ENCODE measurements at regions not wholly inside any gene's neighbourhood (a gene's known extent, or its start where the extent isn't known, plus 50 kb on each side); places are given as distances from the start of the nearest gene placed in this dataset.

GRCh38 chr12:98437166-98437565, 78.2 kb upstream of the TMPO start:
- H3K4me3 ChIP-seq (ENCODE audit: low read length), result no peak overlapping the region

GRCh38 chr12:98437806-98438595, 77.4 kb upstream of the TMPO start:
- Histone ChIP-seq H3K4me1 (ENCODE audit: insufficient read depth, low read length) (peaks cover 50% of the 10 kb centered on the region), H3K9me3 (ENCODE audit: low read depth, low read length) (peaks cover 12% of the 10 kb centered on the region), H3K27me3 (ENCODE audit: insufficient read depth, low read length) (peaks cover 32% of the 10 kb centered on the region), H3K4me3 (ENCODE audit: low read length) (no peak overlapping the region)

More at GRCh38 chr12:98437166-98437565, 78.2 kb upstream of the TMPO start:
- peaks cover 12% of the 10 kb centered on the region for H3K9me3 ChIP-seq (ENCODE audit: low read depth, low read length)
- peaks cover 45% of the 10 kb centered on the region for H3K4me1 ChIP-seq (ENCODE audit: insufficient read depth, low read length)
- peaks cover 30% of the 10 kb centered on the region for H3K27me3 ChIP-seq (ENCODE audit: insufficient read depth, low read length)

- H3K9me3 ChIP-seq (ENCODE audit: low read depth, low read length), result peaks cover 12% of the 10 kb centered on the region
- no peak overlapping the region for H3K4me3 ChIP-seq (ENCODE audit: low read length)
- peaks cover 57% of the 10 kb centered on the region for H3K4me1 ChIP-seq (ENCODE audit: insufficient read depth, low read length)
- peaks cover 32% of the 10 kb centered on the region for H3K27me3 ChIP-seq (ENCODE audit: insufficient read depth, low read length)
Observed at GRCh38 chr12:98438656-98439230, 76.6 kb upstream of the TMPO start.

GRCh38 chr12:98439471-98439951, 75.9 kb upstream of the TMPO start:
- no peak overlapping the region for H3K4me3 ChIP-seq (ENCODE audit: low read length)
- H3K9me3 ChIP-seq (ENCODE audit: low read depth, low read length), result peaks cover 10% of the 10 kb centered on the region
- peaks cover 64% of the 10 kb centered on the region for H3K4me1 ChIP-seq (ENCODE audit: insufficient read depth, low read length)
- peaks cover 26% of the 10 kb centered on the region for H3K27me3 ChIP-seq (ENCODE audit: insufficient read depth, low read length)

- Histone ChIP-seq H3K4me1 (ENCODE audit: insufficient read depth, low read length) (peaks cover 64% of the 10 kb centered on the region), H3K9me3 (ENCODE audit: low read depth, low read length) (peaks cover 4% of the 10 kb centered on the region), H3K27me3 (ENCODE audit: insufficient read depth, low read length) (peaks cover 20% of the 10 kb centered on the region), H3K4me3 (ENCODE audit: low read length) (no peak overlapping the region)
Observed at GRCh38 chr12:98439981-98440581, 75.3 kb upstream of the TMPO start.

- Histone ChIP-seq H3K27me3 (ENCODE audit: insufficient read depth, low read length) (peaks cover 2% of the 10 kb centered on the region), H3K9me3 (ENCODE audit: low read depth, low read length) (no peaks in the 10 kb centered on the region), H3K4me1 (ENCODE audit: insufficient read depth, low read length) (peaks cover 59% of the 10 kb centered on the region), H3K4me3 (ENCODE audit: low read length) (no peak overlapping the region)
Observed at GRCh38 chr12:98446060-98446459, 69.3 kb upstream of the TMPO start.

- Histone ChIP-seq H3K4me1 (ENCODE audit: insufficient read depth, low read length) (peaks cover 53% of the 10 kb centered on the region), H3K4me3 (ENCODE audit: low read length) (no peak overlapping the region), H3K9me3 (ENCODE audit: low read depth, low read length) (no peaks in the 10 kb centered on the region), H3K27me3 (ENCODE audit: insufficient read depth, low read length) (peaks cover 2% of the 10 kb centered on the region)
Observed at GRCh38 chr12:98446682-98447081, 68.7 kb upstream of the TMPO start.

- no peaks in the 10 kb centered on the region for H3K27me3 ChIP-seq (ENCODE audit: insufficient read depth, low read length)
- H3K9me3 ChIP-seq (ENCODE audit: low read depth, low read length), result no peaks in the 10 kb centered on the region
- no peak overlapping the region for H3K4me3 ChIP-seq (ENCODE audit: low read length)
- peaks cover 33% of the 10 kb centered on the region for H3K4me1 ChIP-seq (ENCODE audit: insufficient read depth, low read length)
Observed at GRCh38 chr12:98449584-98449983, 65.8 kb upstream of the TMPO start.

GRCh38 chr12:98453070-98453469, 62.3 kb upstream of the TMPO start:
- Histone ChIP-seq H3K27me3 (ENCODE audit: insufficient read depth, low read length) (peaks cover 20% of the 10 kb centered on the region), H3K4me3 (ENCODE audit: low read length) (no peak overlapping the region), H3K4me1 (ENCODE audit: insufficient read depth, low read length) (peaks cover 30% of the 10 kb centered on the region), H3K9me3 (ENCODE audit: low read depth, low read length) (no peaks in the 10 kb centered on the region)

- Histone ChIP-seq H3K4me3 (ENCODE audit: low read length) (no peak overlapping the region), H3K4me1 (ENCODE audit: insufficient read depth, low read length) (peaks cover 30% of the 10 kb centered on the region), H3K9me3 (ENCODE audit: low read depth, low read length) (no peaks in the 10 kb centered on the region), H3K27me3 (ENCODE audit: insufficient read depth, low read length) (peaks cover 20% of the 10 kb centered on the region)
Observed at GRCh38 chr12:98453492-98453891, 61.9 kb upstream of the TMPO start.

- Histone ChIP-seq H3K27me3 (ENCODE audit: insufficient read depth, low read length) (peaks cover 20% of the 10 kb centered on the region), H3K4me3 (ENCODE audit: low read length) (no peak overlapping the region), H3K9me3 (ENCODE audit: low read depth, low read length) (no peaks in the 10 kb centered on the region), H3K4me1 (ENCODE audit: insufficient read depth, low read length) (peaks cover 30% of the 10 kb centered on the region)
Observed at GRCh38 chr12:98456041-98456440, 59.3 kb upstream of the TMPO start.

- H3K27me3 ChIP-seq (ENCODE audit: insufficient read depth, low read length), result peaks cover 20% of the 10 kb centered on the region
- no peaks in the 10 kb centered on the region for H3K9me3 ChIP-seq (ENCODE audit: low read depth, low read length)
- peak overlapping the region; percentile 14 for H3K4me3 ChIP-seq (ENCODE audit: low read length)
- H3K4me1 ChIP-seq (ENCODE audit: insufficient read depth, low read length), result peaks cover 30% of the 10 kb centered on the region
Observed at GRCh38 chr12:98456576-98457573, 58.5 kb upstream of the TMPO start.

- Histone ChIP-seq H3K9me3 (ENCODE audit: low read depth, low read length) (no peaks in the 10 kb centered on the region), H3K4me3 (ENCODE audit: low read length) (no peak overlapping the region), H3K4me1 (ENCODE audit: insufficient read depth, low read length) (peaks cover 53% of the 10 kb centered on the region), H3K27me3 (ENCODE audit: insufficient read depth, low read length) (no peaks in the 10 kb centered on the region)
Observed at GRCh38 chr12:98464190-98464589, 51.2 kb upstream of the TMPO start.

GRCh38 chr12:98465505-98465904, 49.9 kb upstream of the TMPO start:
- no peak overlapping the region for H3K4me3 ChIP-seq (ENCODE audit: low read length)
- no peaks in the 10 kb centered on the region for H3K9me3 ChIP-seq (ENCODE audit: low read depth, low read length)
- H3K4me1 ChIP-seq (ENCODE audit: insufficient read depth, low read length), result peaks cover 59% of the 10 kb centered on the region
- H3K27me3 ChIP-seq (ENCODE audit: insufficient read depth, low read length), result no peaks in the 10 kb centered on the region

Measured in mononuclear cell (primary cell).